GM18870 (cell line): ENCODE measurements at regions not wholly inside any gene's neighbourhood (a gene's known extent, or its start where the extent isn't known, plus 50 kb on each side); places are given as distances from the start of the nearest gene placed in this dataset.

Experiments
- ATAC-seq: cut with Tn5 transposase; IDR thresholded peaks from one replicate; pipeline ENCODE4 v1.9.1; 2021; ENCODE audit warnings: moderate library complexity; ENCODE audit not compliant: unreplicated experiment

GRCh38 chr11:45089251-45089650 lies 57.2 kb upstream of the PRDM11 start:
- no peak for ATAC-seq

GRCh38 chr11:45089676-45090499 lies 56.6 kb upstream of the PRDM11 start:
- no peak for ATAC-seq

GRCh38 chr11:45090607-45091006 lies 55.8 kb upstream of the PRDM11 start:
- ATAC-seq, result no peak

- no peak for ATAC-seq
Measured at GRCh38 chr11:45091563-45092403, 54.7 kb upstream of the PRDM11 start.

GRCh38 chr11:45092404-45092785 lies 54.0 kb upstream of the PRDM11 start:
- ATAC-seq, result no peak

- ATAC-seq, result no peak
Measured at GRCh38 chr11:45092901-45093760, 53.3 kb upstream of the PRDM11 start.

- ATAC-seq, result no peak
Measured at GRCh38 chr11:45093761-45094455, 52.5 kb upstream of the PRDM11 start.

- no peak for ATAC-seq
Measured at GRCh38 chr11:45094958-45095690, 51.3 kb upstream of the PRDM11 start.

- no peak for ATAC-seq
Measured at GRCh38 chr11:45095691-45096010, 50.8 kb upstream of the PRDM11 start.

- ATAC-seq, result no peak
Measured at GRCh38 chr11:45096636-45097035, 49.8 kb upstream of the PRDM11 start.
